ENCODE measurements at regions not wholly inside any gene's neighbourhood (a gene's known extent, or its start where the extent isn't known, plus 50 kb on each side); places are given as distances from the start of the nearest gene placed in this dataset.

- no peak overlapping the region for H3K4me3 ChIP-seq (ENCODE audit: low read length)
- DNase-seq (ENCODE audit: low read depth), result no peak
- no peak for TF ChIP-seq CTCF (IDR thresholded peaks at IDR 0.05; ENCODE audit: insufficient read depth, low read depth, low read length, missing control alignments)
Measured at GRCh38 chr17:14790521-14790920, 474.6 kb downstream of the PMP22 start.

- TF ChIP-seq CTCF (IDR thresholded peaks at IDR 0.05; ENCODE audit: insufficient read depth, low read depth, low read length, missing control alignments), result peak; percentile 53
- DNase-seq (ENCODE audit: low read depth), result peak; percentile 61
- H3K4me3 ChIP-seq (ENCODE audit: low read length), result no peak overlapping the region
Measured at GRCh38 chr17:14784997-14785696, 480.0 kb downstream of the PMP22 start.

- no peak for TF ChIP-seq CTCF (IDR thresholded peaks at IDR 0.05; ENCODE audit: insufficient read depth, low read depth, low read length, missing control alignments)
- DNase-seq (ENCODE audit: low read depth), result no peak
- no peak overlapping the region for H3K4me3 ChIP-seq (ENCODE audit: low read length)
Measured at GRCh38 chr17:14781123-14781522, 480.2 kb downstream of the HS3ST3B1 start.

GRCh38 chr17:14780097-14780651 lies 479.3 kb downstream of the HS3ST3B1 start:
- H3K4me3 ChIP-seq (ENCODE audit: low read length), result no peak overlapping the region
- TF ChIP-seq CTCF (IDR thresholded peaks at IDR 0.05; ENCODE audit: insufficient read depth, low read depth, low read length, missing control alignments), result no peak
- no peak for DNase-seq (ENCODE audit: low read depth)

GRCh38 chr17:14779241-14779640 lies 478.4 kb downstream of the HS3ST3B1 start:
- DNase-seq (ENCODE audit: low read depth), result peak; percentile 83
- TF ChIP-seq CTCF (IDR thresholded peaks at IDR 0.05; ENCODE audit: insufficient read depth, low read depth, low read length, missing control alignments), result no peak
- H3K4me3 ChIP-seq (ENCODE audit: low read length), result no peak overlapping the region

- no peak for TF ChIP-seq CTCF (IDR thresholded peaks at IDR 0.05; ENCODE audit: insufficient read depth, low read depth, low read length, missing control alignments)
- H3K4me3 ChIP-seq (ENCODE audit: low read length), result no peak overlapping the region
- DNase-seq (ENCODE audit: low read depth), result peak; percentile 41
Measured at GRCh38 chr17:14777291-14777690, 476.4 kb downstream of the HS3ST3B1 start.

- no peak overlapping the region for H3K4me3 ChIP-seq (ENCODE audit: low read length)
- peak; percentile 98 for DNase-seq (ENCODE audit: low read depth)
Measured at GRCh38 chr17:14776791-14777190, 475.9 kb downstream of the HS3ST3B1 start.

More at GRCh38 chr17:14776791-14777190, 475.9 kb downstream of the HS3ST3B1 start:
- no peak for TF ChIP-seq CTCF (IDR thresholded peaks at IDR 0.05; ENCODE audit: insufficient read depth, low read depth, low read length, missing control alignments)
